ENCODE measurements at regions not wholly inside any gene's neighbourhood (a gene's known extent, or its start where the extent isn't known, plus 50 kb on each side); places are given as distances from the start of the nearest gene placed in this dataset.

DNA sequence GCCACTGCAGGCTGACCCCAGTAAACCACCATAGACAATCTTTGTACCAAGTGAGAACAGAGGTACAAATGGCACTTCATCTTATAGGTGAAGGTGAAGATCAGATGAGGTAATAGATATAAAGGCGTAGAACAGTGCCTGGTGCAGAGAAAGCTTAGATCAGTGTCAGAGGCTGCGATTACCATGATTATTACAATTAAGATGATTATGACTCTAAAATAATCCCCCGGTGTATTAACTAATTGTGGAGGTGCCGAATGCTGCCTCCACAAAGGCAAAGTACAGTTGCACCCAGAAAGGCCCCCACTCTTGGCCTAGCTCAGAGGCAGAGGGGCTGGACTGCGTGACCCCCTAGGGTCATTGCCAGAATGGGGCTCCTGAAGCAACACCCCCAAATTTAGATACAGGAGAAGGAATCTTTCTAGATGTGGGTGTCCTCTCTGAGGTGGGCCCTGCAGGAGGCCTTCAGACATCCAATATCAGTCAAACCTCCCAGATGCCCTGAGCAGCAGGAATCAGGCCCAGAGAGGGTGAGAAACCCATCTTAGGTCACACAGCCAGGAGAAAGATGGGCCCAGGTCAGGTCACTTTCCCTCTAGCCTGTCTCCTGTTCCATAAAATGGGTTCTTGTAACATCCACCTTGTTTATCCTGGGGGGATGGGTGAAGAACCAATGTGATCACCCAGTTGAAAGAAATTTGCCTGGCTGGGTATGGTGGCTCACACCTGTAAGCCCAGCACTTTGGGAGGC, 139.8 kb downstream of the PHETA1 start:
- TF ChIP-seq, protein P1, sequence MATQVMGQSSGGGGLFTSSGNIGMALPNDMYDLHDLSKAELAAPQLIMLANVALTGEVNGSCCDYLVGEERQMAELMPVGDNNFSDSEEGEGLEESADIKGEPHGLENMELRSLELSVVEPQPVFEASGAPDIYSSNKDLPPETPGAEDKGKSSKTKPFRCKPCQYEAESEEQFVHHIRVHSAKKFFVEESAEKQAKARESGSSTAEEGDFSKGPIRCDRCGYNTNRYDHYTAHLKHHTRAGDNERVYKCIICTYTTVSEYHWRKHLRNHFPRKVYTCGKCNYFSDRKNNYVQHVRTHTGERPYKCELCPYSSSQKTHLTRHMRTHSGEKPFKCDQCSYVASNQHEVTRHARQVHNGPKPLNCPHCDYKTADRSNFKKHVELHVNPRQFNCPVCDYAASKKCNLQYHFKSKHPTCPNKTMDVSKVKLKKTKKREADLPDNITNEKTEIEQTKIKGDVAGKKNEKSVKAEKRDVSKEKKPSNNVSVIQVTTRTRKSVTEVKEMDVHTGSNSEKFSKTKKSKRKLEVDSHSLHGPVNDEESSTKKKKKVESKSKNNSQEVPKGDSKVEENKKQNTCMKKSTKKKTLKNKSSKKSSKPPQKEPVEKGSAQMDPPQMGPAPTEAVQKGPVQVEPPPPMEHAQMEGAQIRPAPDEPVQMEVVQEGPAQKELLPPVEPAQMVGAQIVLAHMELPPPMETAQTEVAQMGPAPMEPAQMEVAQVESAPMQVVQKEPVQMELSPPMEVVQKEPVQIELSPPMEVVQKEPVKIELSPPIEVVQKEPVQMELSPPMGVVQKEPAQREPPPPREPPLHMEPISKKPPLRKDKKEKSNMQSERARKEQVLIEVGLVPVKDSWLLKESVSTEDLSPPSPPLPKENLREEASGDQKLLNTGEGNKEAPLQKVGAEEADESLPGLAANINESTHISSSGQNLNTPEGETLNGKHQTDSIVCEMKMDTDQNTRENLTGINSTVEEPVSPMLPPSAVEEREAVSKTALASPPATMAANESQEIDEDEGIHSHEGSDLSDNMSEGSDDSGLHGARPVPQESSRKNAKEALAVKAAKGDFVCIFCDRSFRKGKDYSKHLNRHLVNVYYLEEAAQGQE (IDR thresholded peaks at IDR 0.05; ENCODE audit: insufficient replicate concordance, low read depth): no peak
- TF ChIP-seq POLR2AphosphoS5 (IDR thresholded peaks at IDR 0.05; ENCODE audit: low read depth): no peak
- TF ChIP-seq, protein P2, sequence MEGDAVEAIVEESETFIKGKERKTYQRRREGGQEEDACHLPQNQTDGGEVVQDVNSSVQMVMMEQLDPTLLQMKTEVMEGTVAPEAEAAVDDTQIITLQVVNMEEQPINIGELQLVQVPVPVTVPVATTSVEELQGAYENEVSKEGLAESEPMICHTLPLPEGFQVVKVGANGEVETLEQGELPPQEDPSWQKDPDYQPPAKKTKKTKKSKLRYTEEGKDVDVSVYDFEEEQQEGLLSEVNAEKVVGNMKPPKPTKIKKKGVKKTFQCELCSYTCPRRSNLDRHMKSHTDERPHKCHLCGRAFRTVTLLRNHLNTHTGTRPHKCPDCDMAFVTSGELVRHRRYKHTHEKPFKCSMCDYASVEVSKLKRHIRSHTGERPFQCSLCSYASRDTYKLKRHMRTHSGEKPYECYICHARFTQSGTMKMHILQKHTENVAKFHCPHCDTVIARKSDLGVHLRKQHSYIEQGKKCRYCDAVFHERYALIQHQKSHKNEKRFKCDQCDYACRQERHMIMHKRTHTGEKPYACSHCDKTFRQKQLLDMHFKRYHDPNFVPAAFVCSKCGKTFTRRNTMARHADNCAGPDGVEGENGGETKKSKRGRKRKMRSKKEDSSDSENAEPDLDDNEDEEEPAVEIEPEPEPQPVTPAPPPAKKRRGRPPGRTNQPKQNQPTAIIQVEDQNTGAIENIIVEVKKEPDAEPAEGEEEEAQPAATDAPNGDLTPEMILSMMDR (IDR thresholded peaks at IDR 0.05; ENCODE audit: insufficient read depth, low read length): no peak
- no peak for TF ChIP-seq SPI1 (IDR thresholded peaks at IDR 0.05; ENCODE audit: borderline replicate concordance, low read depth)
- TF ChIP-seq GABPA (IDR thresholded peaks at IDR 0.05; ENCODE audit: low read depth): no peak
- H3K4me3 ChIP-seq (replicated peaks; ENCODE audit: insufficient read depth, low read length): no peak overlapping the region
- DNase-seq (ENCODE audit: low read depth in 1 of 2, low spot score in 1 of 2): no peak
- H3K27ac ChIP-seq (replicated peaks): no peak overlapping the region
- H3K27me3 ChIP-seq (ENCODE audit: insufficient read depth, poor library complexity, severe bottlenecking): no peaks in the 10 kb centered on the region

DNA sequence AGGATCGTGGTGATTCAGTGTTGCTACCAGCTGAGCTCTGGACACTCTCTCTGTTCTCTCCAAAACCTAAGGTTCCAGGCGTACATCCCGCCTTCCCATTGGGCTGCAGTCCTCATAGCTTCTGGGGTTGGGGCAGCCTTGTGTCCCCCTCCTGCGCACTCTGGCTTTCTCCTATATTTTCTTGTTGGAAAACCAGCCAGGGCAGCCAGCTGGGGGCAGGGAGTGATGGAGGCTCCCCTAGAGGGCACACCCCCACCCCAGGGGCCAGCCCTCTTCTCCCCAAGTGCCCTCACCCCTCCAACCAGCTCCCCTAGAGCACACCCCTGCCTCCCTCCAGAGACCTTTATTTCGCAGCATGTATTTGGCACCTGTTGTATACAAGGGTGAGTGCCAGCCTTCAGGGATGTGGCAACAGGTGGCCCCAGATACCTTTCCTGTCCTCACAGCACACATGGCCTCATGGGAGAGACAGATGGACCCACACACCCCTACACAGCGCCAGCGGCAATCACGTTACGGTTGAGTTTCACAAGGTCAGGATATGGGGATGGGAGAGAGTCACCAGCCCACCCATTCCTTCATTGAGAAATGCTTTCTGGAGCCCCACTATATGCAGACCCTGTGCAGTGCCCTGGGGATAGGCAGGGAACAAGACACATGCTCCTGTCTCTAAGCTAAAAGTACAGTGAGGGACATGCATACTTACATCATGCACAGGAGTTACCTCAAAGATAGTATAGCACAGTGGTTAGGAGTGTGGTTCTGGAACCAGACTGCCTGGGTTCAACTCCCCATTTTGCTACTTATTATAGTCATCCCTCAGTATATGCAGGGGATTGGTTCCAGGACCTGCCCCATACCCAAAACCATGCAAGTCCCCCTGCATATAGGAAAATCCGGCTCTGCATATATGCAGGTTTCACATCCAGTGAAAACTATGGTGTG, 141.1 kb downstream of the PHETA1 start:
- no peak for DNase-seq (ENCODE audit: low read depth in 1 of 2, low spot score in 1 of 2)
- TF ChIP-seq POLR2AphosphoS5 (IDR thresholded peaks at IDR 0.05; ENCODE audit: low read depth) (no peak), GABPA (IDR thresholded peaks at IDR 0.05; ENCODE audit: low read depth) (no peak), SPI1 (IDR thresholded peaks at IDR 0.05; ENCODE audit: borderline replicate concordance, low read depth) (no peak)
- TF ChIP-seq, protein P2 (IDR thresholded peaks at IDR 0.05; ENCODE audit: insufficient read depth, low read length): no peak
- TF ChIP-seq, protein P1 (IDR thresholded peaks at IDR 0.05; ENCODE audit: insufficient replicate concordance, low read depth): no peak
- no peak overlapping the region for H3K27ac ChIP-seq (replicated peaks)
- H3K27me3 ChIP-seq (ENCODE audit: insufficient read depth, poor library complexity, severe bottlenecking): no peaks in the 10 kb centered on the region
- H3K4me3 ChIP-seq (replicated peaks; ENCODE audit: insufficient read depth, low read length): no peak overlapping the region

DNA sequence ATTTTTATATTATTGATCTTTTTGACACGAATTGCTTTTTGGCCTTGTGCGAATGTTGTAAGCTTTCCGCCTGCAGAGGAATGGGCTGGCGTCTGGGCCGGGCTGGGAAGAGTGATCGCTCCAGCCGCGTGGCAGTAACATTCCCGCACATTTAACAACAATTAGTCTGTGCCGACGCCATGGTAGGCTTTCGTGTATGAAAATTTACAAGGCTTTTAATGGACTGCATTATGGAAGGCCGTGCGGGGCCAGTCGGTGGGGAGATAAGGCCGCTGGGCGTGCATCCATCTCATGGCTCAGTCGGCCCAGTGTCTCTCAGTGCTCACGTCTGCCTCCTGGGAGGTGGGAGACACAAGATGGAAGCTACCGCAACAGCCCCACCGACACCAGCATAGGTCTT, 142.2 kb downstream of the PHETA1 start:
- TF ChIP-seq SPI1 (IDR thresholded peaks at IDR 0.05; ENCODE audit: borderline replicate concordance, low read depth): no peak
- TF ChIP-seq GABPA (IDR thresholded peaks at IDR 0.05; ENCODE audit: low read depth): no peak
- TF ChIP-seq, protein P2 (IDR thresholded peaks at IDR 0.05; ENCODE audit: insufficient read depth, low read length): no peak
- no peak for TF ChIP-seq POLR2AphosphoS5 (IDR thresholded peaks at IDR 0.05; ENCODE audit: low read depth)
- TF ChIP-seq, protein P1 (IDR thresholded peaks at IDR 0.05; ENCODE audit: insufficient replicate concordance, low read depth): no peak
- DNase-seq (ENCODE audit: low read depth in 1 of 2, low spot score in 1 of 2): no peak
- Histone ChIP-seq H3K27ac (replicated peaks) (no peak overlapping the region), H3K4me3 (replicated peaks; ENCODE audit: insufficient read depth, low read length) (no peak overlapping the region), H3K27me3 (ENCODE audit: insufficient read depth, poor library complexity, severe bottlenecking) (no peaks in the 10 kb centered on the region)

Data from HL-60 (cell line).